Inflammatory macrophage (primary cell): ENCODE measurements at regions not wholly inside any gene's neighbourhood (a gene's known extent, or its start where the extent isn't known, plus 50 kb on each side); places are given as distances from the start of the nearest gene placed in this dataset.
"Not testable (repeated sequence)": the region's sequence is repeated elsewhere in the genome, so short reads cannot be mapped to it uniquely, and the experiment has no call there.

Source experiments
- DNase-seq, 2 donors: peaks; one replicate each; pipeline ENCODE4 v3.0.0-alpha.2; 2020 to 2022

- no peak for DNase-seq
These were observed 114.7 kb upstream of the NGF start for GRCh38 chr1:115452600-115453329.

- no peak for DNase-seq
These were observed 112.5 kb upstream of the NGF start for GRCh38 chr1:115450501-115451040.

DNA sequence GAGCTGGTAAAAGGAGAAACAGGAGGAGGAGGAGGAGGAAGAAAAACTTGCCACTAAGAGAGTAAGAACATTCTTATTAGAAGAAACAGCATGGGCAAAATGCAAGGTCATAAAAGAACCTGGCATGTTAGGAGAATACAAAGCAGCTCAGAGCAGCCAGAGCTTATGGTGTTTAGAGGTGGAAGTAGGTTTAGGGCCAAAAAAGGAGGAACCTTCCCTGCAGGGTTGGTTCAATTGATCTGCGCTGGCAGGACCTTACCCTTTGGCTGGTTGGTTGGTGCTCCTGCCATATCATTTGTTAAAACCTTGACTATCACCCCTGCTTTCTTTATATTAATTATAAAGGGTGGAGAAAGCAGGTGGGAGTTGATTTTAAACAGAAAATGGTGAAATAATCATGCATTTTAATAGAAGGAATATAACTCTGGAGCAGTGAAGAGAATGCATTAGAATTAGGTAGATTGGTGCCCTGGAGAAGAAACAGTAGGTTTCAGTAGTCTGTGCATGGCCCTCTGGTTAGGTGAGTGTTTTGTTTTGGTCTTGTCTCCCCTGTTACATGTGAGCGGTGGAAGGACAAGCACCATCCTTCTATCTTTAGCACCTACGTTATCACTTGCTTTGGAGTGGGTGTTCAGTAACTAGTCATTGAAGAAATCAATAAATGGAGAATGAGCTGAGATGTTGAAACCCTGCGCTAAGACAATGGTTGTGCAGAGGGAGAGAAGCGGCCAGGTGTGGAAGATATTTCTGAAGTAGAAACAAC is 110.4 kb upstream of the NGF start:
- DNase-seq, result no peak

DNA sequence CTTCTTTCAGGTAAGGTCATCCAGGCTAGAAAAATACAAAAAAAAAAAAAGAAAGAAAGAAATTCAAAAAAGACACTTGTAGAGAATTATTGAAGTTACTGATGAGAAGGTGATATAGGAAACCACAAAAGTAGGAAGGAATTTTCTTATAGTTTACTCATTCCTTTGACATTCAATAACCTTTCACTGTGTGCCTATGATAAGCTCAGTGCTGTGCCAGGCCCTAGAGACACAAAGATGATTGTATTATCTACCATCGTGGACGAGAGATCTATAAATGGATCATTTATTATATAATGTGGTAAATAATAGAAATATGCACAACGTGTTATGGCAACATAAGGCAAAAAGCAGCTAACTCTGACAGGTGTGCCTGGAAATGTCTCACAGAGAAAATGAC is 109.6 kb upstream of the NGF start:
- no peak for DNase-seq

DNA sequence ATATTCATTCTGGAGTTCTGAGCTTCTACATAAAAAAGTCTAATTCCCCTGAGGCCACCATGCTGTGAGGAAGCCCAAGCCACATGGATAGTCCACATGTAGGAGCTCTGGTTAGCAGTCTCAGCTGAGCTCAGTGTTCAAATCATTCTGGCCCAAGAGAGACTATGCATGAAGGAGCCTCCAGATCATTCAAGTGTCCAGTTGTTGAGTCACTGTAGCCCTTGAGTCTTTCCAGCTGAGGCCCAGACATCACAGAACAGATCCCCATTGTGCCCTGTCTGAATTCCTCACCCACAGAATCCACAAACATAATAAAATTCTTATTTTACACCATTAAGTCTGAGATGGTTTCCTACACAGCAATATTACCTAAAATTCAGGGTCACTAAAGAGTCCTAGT is 107.0 kb upstream of the NGF start:
- DNase-seq, result no peak

GRCh38 chr1:115440733-115441132 is 102.7 kb upstream of the NGF start:
- no peak for DNase-seq

DNA sequence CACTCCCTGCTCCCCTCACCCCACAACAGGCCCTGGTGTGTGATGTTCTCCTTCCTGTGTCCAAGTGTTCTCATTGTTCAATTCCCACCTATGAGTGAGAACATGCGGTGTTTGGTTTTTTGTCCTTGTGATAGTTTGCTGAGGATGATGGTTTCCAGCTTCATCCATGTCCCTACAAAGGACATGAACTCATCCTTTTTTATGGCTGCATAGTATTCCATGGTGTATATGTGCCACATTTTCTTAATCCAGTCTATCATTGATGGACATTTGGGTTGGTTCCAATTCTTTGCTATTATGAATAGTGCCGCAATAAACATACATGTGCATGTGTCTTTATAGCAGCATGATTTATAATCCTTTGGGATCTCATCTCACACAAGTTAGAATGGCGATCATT is 101.5 kb upstream of the NGF start:
- not testable (repeated sequence) for DNase-seq

DNA sequence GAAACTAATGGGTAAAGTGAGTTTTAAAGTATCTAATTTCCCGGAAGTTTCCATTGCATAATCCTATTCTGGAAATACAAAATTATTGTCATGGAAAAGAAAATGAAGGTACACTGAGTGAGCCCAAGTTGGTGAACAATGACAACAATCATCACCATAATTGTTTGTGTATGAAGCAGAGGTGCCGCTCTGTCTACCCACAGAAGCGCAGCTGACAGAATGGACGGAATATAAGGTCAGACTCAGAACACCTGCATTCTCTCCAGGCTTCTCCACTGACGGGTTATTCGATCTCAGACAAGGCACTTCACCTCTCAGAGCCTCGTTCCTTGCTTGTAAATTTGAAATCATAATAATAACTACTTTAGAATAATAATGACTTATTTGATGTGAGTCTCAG is 99.1 kb upstream of the NGF start:
- DNase-seq, result no peak

- DNase-seq, result no peak
These were observed 98.5 kb upstream of the NGF start for GRCh38 chr1:115436596-115436995.

- DNase-seq, result no peak
These were observed 95.4 kb upstream of the NGF start for GRCh38 chr1:115433483-115433882.

- DNase-seq, result peak; percentile 2 to 20
These were observed 94.0 kb upstream of the NGF start for GRCh38 chr1:115432061-115432460.

DNA sequence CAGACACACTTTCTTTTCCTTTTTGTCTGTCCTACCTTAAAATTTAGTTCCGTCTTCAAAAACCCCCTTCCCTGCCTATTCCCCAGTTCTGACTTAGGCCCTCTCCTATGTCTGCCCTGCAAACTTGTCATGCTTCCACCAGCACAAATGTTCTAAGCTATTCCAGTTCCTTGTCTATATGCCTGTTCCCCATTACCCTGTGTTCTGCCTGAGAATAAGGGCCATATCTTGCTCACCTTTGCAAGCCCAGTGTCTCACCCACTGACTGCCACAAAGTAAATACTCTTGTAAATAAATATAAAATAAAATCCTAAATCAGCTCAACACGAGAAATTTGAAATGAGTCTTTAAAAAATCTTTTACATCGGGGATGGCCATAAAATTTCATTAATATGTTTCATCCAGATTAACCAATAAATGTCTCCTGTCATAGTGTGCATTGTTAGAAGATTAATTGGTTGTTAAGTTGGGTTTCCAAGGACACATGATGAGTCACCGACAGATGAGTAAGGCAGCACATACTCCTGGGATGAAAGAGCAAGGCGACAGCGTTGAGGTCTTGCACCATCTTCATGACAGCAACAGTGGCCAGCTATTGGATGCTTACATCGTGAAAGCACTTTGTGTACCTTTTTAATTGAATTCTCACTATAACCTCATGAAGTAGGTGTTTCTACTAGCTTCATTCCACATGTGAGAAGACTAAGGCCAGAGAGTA is 92.6 kb upstream of the NGF start:
- no peak for DNase-seq

- no peak for DNase-seq
These were observed 91.8 kb upstream of the NGF start for GRCh38 chr1:115429884-115430283.

DNA sequence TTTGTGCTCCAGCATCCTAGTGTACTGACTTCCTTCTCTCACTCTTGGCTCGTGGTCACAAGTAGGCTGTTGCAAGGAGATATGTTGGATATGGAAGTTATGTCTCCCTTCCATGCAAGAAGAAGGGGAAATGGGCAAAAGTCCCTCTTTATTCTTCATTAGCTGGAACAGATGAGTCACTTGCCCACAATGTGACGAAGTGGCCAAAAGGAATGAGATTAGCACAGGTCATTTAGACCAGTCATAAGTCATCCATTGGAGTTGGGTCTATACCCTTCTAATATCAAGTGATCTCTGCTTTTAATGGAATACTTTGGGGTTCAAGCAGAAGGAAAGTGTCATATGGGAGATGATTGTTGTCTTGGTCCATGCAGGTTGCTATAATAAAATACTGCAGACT is 91.2 kb upstream of the NGF start:
- peak; percentile 15 to 31 for DNase-seq

GRCh38 chr1:115428676-115429075 is 90.6 kb upstream of the NGF start:
- no peak for DNase-seq

DNA sequence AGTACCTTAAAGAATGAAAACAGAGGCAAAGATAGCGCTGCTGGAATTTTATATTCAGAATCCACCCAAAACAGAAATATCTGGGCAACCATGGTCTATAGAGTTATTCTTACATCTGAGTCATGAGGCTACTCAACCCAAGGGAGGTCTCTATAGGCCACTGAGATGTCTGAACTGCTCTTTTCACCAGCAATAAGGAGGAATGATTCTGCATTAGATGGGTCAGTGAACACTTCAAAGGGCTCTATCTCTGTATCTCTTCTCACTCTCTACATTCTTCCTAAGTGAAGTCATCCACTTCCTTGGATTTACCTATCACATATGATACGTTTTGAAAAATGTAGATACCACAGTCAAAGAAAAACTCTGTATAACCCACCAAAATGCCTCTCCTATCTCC is 90.2 kb upstream of the NGF start:
- DNase-seq, result no peak

- DNase-seq, result no peak
These were observed 88.9 kb upstream of the NGF start for GRCh38 chr1:115426956-115427355.

DNA sequence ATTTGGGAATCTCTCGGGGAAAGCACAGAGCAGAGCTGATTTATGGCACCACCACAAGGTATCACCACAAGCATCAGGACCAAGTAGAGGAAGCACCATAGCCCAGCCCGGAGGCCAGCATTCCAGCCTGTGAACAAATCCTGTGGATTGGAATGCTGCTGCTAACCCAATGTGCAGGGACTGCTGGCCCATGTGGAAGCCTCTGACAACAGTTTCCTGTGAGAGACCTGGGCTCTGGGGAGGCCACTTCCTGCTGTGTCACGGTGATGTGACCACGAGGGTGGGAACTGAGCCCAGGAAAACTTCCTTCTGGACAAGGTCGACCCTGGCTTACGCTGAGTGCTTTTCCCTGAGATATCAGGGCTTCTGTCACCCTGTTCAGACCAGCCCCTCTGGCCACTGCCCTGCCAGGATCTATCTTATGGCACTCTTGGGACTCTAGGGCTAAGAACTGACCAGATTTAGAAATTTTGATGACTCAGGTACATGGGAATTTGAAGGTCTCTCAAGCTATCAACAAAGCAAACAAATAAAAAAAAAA is 88.3 kb upstream of the NGF start:
- no peak for DNase-seq

GRCh38 chr1:115425442-115425841 is 87.4 kb upstream of the NGF start:
- DNase-seq, result no peak

GRCh38 chr1:115423776-115424175 is 85.7 kb upstream of the NGF start:
- no peak for DNase-seq

DNA sequence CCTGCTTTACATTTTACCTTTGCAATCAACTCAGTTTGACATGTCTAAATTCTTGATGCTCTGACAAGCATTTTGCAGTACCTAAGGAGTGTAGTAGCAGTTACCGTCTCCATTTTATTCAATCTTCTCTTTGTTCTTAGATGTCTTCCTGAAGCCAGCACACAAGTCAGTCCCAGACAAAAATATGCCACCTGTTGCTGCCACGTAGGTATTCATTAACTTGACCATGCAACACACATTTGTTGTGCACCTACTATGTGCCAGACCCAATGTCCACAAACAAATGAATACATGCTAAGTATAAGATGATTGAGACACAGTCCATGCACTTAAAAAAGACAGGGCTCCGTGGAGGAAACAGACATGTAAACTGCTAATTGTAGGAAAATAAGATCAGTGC is 81.5 kb upstream of the NGF start:
- DNase-seq, result no peak

DNA sequence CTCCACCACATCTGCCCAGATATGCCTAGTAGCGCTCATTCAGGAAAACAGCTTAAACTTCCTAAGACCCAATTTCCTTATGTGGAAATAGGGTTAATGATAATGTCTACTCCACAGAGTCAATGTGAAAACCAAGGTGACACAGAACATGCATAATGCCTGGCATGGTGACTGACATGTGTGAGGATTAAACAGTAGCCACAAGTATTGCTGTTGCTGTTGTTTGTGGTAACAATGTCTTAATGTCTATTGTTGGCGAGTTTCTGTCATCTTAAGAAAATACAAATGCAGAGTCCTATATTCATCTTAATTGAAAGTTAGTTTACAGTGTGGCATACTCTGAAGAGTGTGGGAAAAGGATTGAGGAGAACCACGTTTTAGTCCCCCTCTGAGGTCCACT is 75.6 kb upstream of the NGF start:
- DNase-seq, result no peak

GRCh38 chr1:115413208-115413607 is 75.2 kb upstream of the NGF start:
- DNase-seq, result no peak
